Neural progenitor cell (in vitro differentiated cells): ENCODE measurements at regions not wholly inside any gene's neighbourhood (a gene's known extent, or its start where the extent isn't known, plus 50 kb on each side); places are given as distances from the start of the nearest gene placed in this dataset.

Source experiments
- EZH2 ChIP-seq: fragments of 200-600 bp; sonication (generic); IDR thresholded peaks from 2 replicates; pipeline ENCODE4 v1.6.1; 2017; ENCODE audit warnings: antibody characterized with exemption, mild to moderate bottlenecking, moderate library complexity
- EZH2phosphoT487 ChIP-seq: fragments of 200-600 bp; sonication (generic); IDR thresholded peaks from 2 replicates; pipeline ENCODE4 v1.6.1; 2017; ENCODE audit warnings: antibody characterized with exemption
- TF ChIP-seq, protein P1 (sequence below): fragments of 200-600 bp; sonication (generic); IDR thresholded peaks from 2 replicates; pipeline ENCODE4 v1.5.1; 2017; ENCODE audit warnings: antibody characterized with exemption, mild to moderate bottlenecking

DNA sequence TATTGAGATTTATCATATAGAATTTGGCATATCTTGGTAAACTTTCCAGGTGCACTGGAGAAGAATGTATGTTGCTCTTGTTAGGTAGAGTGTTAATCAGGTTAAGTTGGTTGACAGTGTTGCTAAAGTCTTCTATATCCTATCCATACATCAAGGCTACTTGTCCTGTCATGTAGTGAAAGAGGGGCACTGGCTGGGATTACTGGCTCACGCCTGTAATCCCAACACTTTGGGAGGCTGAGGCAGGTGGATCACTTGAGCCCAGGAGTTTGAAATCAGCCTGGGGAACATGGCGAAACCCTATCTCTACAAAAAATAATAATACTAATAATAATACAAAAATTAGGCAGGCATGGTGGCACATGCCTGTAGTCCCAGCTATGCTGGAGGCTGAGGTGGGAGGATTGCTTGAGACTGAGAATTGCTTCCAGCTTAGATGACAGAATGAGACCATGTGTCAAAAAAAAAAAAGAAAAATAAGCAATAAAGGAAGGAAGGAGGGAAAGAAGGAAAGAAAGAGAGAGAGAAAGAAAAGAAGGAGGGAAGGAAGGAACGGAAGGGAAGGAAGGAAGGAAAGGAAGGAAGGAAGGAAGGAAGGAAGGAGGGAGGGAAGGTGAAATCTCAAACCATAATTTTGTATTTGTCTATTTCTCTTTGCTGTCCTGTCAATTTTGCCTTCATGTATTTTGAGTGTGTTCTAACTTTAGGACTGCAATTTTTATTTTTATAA is 57.4 kb upstream of the IQSEC1 start:
- no peak for TF ChIP-seq EZH2phosphoT487
- TF ChIP-seq, protein P1, sequence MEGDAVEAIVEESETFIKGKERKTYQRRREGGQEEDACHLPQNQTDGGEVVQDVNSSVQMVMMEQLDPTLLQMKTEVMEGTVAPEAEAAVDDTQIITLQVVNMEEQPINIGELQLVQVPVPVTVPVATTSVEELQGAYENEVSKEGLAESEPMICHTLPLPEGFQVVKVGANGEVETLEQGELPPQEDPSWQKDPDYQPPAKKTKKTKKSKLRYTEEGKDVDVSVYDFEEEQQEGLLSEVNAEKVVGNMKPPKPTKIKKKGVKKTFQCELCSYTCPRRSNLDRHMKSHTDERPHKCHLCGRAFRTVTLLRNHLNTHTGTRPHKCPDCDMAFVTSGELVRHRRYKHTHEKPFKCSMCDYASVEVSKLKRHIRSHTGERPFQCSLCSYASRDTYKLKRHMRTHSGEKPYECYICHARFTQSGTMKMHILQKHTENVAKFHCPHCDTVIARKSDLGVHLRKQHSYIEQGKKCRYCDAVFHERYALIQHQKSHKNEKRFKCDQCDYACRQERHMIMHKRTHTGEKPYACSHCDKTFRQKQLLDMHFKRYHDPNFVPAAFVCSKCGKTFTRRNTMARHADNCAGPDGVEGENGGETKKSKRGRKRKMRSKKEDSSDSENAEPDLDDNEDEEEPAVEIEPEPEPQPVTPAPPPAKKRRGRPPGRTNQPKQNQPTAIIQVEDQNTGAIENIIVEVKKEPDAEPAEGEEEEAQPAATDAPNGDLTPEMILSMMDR: no peak
- no peak for TF ChIP-seq EZH2
